BJ (cell line): ENCODE measurements at regions not wholly inside any gene's neighbourhood (a gene's known extent, or its start where the extent isn't known, plus 50 kb on each side); places are given as distances from the start of the nearest gene placed in this dataset.

ENCODE experiments used
- CTCF ChIA-PET: fragments of 350-600 bp; formaldehyde crosslinking; extraction: SDS; loops from one replicate; lab custom pipeline; 2021; ENCODE audit warnings: antibody characterized with exemption, inconsistent platforms; lab: Yijun Ruan, JAX
- POLR2A ChIA-PET: fragments of 300-600 bp; sonication (Branson Sonifier 250); formaldehyde crosslinking; extraction: SDS; loops from one replicate; lab custom pipeline; 2021; ENCODE audit warnings: antibody characterized with exemption; lab: Charles Lee
- DNase-seq: peaks from one replicate; pipeline ENCODE4 v3.0.0-alpha.2; 2011; ENCODE audit warnings: low read depth
- H3K27me3 ChIP-seq: 2 replicates; pipeline ENCODE4 v1.6.0; 2011; ENCODE audit warnings: low read length; ENCODE audit not compliant: control insufficient read depth, insufficient read depth
- H3K36me3 ChIP-seq: 2 replicates; pipeline ENCODE4 v1.5.1; 2011; ENCODE audit warnings: low read length; ENCODE audit not compliant: control insufficient read depth, insufficient read depth
- H3K4me3 ChIP-seq: 2 replicates; pipeline ENCODE4 v1.5.1; 2011; ENCODE audit warnings: low read depth, mild to moderate bottlenecking, control low read depth, low read length
- CTCF ChIP-seq: IDR thresholded peaks from 2 replicates; pipeline ENCODE4 v1.5.1; 2011; ENCODE audit warnings: low read depth, mild to moderate bottlenecking, control low read depth, inconsistent platforms, low read length, moderate library complexity; ENCODE audit not compliant: insufficient read depth

DNA sequence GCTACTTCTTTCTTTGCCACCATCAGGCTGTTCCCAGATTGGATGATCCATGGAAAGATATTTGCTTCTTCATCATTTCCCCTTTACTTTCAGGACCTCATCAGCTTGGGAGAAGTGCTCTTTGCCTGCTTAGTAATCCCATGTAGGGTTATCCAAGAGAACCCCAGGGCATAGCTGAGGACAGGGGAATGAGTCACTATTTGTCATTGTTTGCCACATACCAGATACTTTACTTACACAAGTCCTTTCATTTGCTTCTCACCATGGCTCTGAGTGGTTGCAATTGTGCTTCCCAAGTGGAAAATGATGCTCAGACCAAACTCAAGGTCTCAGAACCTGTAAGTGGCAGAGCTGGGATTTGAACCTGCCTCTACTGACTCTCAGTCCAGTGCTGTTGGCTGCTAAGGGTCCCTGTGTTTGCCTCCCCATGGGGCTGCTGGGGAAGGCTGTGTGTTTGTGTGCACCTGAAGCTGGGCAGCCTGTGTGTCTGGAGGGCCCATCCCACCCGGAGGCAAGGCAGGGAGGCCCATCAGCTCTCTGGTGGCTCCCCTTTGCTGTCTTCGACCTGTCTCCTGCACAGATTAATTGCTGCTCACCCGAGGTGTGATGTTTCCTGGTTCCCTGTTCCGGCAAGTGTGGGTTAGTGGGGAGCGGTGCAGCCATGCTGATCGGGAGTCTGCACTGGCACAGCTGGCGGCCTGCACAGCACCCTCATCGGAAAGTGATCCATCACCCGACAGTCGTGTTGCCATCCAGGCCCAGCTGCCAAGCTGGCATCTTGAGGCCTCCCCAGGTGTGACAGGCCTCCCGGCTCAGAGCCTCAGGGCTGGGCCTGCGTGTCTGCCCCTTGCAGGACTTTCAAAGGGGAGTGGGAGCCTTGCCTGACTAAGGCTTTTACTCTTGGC lies 228.8 kb downstream of the DHX35 start:
- DNase-seq = no peak
- no peaks in the 10 kb centered on the region for H3K27me3 ChIP-seq
- no peak for TF ChIP-seq CTCF
- no peak overlapping the region for H3K4me3 ChIP-seq
- H3K36me3 ChIP-seq = no peaks in the 10 kb centered on the region
- ChIA-PET CTCF (no interaction called here), POLR2A (no interaction called here)

- POLR2A ChIA-PET = no interaction called here
- Histone ChIP-seq H3K4me3 (no peak overlapping the region), H3K27me3 (no peaks in the 10 kb centered on the region), H3K36me3 (no peaks in the 10 kb centered on the region)
- CTCF ChIA-PET = interaction anchor here (0.7 kb wide), 1 partner anchor 53 kb away, joined by 3 read pairs; no protein-coding TSS in a partner anchor
- DNase-seq = no peak
- no peak for TF ChIP-seq CTCF
These were observed 226.2 kb downstream of the DHX35 start for GRCh38 chr20:39188266-39188765.

DNA sequence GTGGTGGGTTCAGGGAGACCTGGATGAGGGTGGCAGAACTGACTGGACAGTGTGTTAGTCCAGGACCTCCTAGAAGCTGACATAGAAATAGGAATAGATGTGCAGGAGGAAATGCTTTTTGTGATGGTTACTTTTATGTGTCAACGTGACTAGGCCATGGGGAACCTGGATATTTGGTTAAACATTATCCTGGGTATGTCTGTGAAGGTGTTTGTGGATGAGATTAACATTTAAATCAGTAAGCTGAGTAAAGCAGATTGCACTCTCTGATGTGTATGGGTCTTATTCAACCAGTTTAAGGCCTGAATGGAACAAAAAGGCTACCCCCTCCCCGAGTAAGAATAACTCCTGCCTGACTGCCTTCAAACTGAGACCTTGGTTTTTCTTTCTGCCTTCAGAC lies 219.3 kb downstream of the DHX35 start:
- ChIA-PET POLR2A (no interaction called here), CTCF (no interaction called here)
- Histone ChIP-seq H3K27me3 (no peaks in the 10 kb centered on the region), H3K36me3 (no peaks in the 10 kb centered on the region), H3K4me3 (no peak overlapping the region)
- no peak for TF ChIP-seq CTCF
- no peak for DNase-seq

DNA sequence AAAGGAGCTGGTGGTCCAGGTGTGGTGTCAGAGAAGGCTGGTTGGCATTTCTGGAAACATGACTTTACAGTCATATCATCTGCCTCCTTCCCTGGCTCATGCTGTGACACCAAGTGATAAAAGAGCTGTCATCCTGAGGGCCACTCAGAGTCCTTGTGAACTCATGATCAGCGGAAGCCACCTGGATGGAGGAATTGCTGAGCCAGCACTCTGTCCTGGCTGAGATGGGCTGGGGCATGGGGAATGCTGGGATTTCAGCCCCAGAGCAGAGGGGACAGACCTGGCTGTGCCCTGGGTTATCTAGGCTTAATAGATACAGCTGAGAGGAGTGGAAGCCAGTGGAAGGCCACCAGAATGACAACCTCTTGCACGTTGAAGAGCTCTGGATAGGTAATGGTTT lies 214.3 kb downstream of the DHX35 start:
- ChIA-PET CTCF (no interaction called here), POLR2A (no interaction called here)
- H3K36me3 ChIP-seq = no peaks in the 10 kb centered on the region
- H3K4me3 ChIP-seq = no peak overlapping the region
- no peaks in the 10 kb centered on the region for H3K27me3 ChIP-seq
- no peak for TF ChIP-seq CTCF
- no peak for DNase-seq

- no peak for TF ChIP-seq CTCF
- ChIA-PET POLR2A (no interaction called here), CTCF (no interaction called here)
- DNase-seq = no peak
- no peak overlapping the region for H3K4me3 ChIP-seq
- H3K27me3 ChIP-seq = no peaks in the 10 kb centered on the region
- no peaks in the 10 kb centered on the region for H3K36me3 ChIP-seq
These were observed 208.8 kb downstream of the DHX35 start for GRCh38 chr20:39170896-39171463.
